ENCODE measurements at regions not wholly inside any gene's neighbourhood (a gene's known extent, or its start where the extent isn't known, plus 50 kb on each side); places are given as distances from the start of the nearest gene placed in this dataset.

DNA sequence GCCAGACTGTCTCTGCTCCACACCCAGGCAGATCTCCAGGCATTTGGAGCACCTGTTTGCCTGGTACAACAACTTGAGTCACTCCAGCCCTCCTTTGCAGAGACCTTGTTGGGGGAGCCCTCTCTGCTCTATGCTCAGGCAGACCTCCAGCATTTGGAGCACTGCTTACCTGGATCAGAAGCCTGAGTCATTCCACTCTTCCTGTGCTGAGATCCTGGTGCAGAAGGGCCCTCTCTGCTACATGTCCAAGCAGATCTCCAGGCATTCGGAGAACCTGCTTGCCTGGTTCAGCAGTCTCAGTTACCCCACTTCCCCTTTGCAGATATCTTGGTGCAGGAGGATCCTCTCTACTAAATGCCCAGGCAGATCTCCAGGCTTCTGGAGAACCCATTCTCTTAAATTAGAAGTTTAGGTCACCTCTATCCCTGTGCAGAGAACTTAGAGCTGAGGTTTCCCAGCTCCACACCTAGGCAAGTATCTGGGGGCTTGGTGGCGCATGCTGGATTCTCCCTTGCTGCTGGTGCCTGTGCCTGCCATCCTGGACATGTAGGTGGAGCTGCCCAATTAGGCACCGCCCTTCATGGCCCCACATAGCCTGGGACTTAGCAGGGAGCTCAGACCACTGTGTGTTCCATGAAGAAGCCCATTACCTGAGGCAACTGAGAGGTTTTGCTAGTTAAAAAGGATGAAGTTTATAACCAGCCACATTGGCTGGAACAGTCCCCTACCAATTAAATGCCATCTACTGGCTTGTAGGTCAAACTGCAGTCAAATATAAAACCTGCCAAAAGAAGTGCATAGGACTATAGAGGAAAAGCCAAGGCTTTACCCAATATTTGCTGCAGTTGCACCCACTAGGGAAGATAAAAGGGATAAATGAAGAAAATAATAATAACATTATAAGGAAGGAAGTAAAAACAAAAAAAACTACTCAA is 97.6 kb upstream of the SLITRK6 start:
- DNase-seq: no peak

DNA sequence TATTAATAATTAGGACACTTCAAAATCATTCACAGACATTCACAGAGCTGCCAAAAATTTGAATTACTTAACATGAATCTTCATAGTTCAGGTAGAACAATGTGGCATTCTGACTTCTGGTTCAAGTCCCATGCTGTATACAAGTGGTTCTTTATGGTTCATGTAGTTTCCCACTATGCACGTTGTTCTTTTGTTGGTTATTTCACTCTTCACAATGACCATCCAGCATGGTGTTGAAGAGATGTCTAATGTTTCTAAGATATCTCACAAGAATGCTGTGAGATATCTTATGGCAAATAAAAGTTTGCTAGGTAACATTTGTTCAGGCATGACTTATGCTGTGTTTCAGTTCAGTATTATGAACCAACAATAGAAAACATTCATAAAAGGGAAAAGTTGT is 88.2 kb upstream of the SLITRK6 start:
- DNase-seq: no peak

DNA sequence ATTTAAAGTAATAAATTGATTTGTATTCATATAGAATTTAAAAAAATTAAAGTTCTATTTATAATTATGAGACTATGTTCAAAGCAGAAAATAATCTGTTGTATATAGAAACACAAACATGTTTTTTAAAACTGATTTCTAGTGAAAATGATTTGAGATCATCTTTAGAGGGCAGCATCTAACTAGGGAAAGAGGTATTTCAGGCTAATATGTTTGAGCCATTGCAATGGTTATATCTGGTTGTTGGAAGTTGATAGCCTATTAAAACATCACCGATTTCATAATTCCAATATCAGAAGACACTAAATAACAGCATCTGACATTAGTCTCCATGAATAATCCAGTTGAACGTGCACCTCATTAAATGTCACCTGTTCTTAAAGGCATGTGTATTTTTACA is 79.8 kb upstream of the SLITRK6 start:
- DNase-seq: no peak

DNA sequence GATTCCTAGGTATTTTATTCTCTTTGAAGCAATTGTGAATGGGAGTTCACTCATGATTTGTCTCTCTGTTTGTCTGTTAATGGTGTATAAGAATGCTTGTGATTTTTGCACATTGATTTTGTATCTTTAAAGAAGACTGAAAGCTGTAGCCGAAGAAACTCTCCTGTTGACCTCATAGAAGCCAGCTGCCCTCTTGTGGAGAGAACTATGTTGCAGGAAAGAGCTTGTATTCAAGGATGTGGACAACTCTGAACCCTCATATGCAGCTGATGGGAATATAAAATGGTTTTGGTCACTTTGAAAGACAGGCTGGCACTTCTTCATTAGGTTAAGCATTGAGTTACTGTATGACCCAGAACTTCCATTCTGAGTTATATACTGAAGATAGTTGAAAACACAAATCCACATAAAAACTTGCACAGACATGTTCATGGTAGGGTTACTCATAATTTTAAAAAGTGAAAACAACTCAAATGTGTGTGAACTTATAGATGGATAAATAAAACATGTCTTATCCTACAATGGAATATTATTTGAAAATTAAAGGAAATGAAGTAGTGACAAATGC is 65.8 kb upstream of the SLITRK6 start:
- DNase-seq: peak; percentile 3

DNA sequence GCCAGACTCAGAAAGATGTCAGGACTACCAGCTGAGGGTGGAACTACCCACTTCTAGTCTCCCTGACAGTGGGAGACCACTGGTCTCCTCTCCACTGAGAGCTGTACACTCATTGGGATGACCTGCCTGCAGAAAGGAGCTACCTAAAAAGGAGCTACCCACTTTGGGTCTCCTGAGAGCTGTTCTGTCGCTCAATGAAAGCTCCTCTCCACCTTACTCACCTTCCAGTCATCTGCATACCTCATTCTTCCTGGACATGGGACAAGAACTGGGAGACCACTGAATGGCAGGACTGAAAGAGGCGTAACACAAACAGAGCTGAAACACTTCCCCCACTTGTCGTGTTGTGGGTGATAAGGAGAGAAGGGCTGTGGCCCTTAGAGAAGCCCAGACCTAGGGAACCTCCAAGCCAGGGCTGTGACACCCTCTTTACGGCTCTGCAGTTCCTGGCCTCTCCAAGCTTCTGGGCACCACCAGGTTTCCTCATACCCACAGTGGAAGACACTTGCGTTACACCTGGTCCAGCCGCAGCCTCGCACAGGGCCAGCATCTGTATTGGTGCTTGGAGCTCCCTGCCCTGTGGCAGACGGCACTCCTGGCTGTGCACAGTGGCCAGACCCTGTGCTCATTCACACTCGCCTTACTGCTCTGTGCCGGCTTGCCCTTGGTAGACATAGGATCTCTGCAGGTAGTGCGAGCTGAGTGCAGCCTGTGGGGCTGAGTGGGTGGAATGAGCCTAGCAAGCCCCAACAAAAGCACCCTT is 54.9 kb upstream of the SLITRK6 start:
- DNase-seq: no peak

DNA sequence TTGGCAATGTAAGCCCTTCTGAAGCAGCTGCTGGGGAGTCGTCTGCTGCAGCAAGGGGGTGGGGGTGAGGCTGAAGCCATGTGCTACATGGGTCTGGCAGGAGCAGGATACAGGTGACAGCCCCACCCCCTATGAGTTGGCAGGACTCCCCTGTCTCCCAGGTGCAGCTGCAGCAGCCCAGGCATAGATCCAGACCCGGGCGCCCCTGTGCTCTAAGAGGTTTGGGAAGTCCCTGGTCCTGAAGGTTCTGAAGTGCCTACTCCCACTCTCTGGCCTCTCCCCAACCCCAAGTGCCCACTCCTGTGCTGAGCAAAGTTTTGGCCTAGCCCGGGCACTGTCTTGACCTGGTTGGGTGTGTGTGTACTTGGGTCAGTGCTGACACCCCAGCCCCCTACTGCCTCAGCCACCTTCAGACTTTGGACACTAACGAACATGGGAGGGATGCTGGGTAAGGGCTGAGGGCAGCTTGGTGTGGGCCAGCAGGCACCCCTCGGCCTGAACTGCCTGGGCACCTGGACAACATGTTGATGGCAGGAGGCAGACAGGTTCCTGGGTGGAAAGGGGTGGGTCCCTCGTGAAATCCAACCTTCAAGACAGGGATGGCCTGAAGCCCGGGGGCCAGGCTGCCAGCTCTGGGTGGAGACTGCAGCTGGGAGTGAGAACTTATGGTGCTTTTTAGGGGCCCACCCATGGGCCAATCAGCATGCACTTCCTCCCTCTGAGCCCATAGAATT is 54.1 kb upstream of the SLITRK6 start:
- no peak for DNase-seq
